Amygdala (tissue), 56 donors: ENCODE measurements at regions not wholly inside any gene's neighbourhood (a gene's known extent, or its start where the extent isn't known, plus 50 kb on each side); places are given as distances from the start of the nearest gene placed in this dataset.

Experiments
- DNase-seq, 56 donors: peaks; one replicate each; lab custom pipeline; 2025; lab: John Stamatoyannopoulos, UW

DNA sequence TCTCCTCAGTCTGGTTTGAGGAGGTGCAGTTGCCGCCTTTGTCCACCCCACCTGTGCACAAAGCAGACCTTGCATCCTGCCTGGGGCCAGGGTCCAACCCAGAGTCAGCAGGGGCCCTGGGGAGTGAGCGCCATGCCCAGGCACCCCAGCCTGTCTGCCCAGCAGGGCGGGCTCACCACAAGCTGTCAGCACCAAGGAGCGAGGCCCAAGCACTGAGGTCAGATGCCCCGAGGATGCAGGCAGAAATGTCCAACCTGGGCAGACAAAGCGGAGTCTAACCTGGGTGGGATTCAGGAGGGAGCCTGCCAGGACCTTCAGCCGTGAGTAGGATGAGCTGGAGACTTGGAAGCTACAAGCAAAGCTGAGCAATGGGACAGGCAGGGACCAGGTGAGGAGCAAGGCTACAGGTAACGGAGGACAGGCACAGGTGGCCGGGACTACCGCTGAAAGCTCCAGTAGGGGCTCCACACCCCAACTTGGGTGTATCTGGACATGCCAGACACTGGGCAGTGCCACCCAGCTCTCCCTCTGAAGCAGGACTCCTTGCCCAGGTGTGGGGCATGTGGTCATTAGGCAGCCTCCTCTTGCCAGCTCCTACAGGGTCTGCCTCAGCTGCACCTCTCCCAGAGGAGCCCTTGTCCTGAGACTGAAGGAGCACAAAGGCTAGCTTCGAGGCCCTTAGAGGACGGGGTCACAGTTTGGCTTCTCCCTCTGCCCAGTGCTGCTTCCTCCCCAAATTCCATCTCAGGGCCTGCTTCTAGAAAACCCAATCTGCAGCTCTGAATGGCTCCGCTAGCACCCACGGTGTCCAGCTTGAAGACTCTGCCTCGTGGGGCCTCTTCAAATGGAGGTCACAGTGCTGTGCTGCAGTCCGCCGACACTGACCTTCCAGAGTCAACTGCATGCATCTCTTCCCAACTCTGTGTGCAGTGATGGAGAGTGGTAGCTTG is 210.6 kb upstream of the CDYL start:
- DNase-seq = no peak

DNA sequence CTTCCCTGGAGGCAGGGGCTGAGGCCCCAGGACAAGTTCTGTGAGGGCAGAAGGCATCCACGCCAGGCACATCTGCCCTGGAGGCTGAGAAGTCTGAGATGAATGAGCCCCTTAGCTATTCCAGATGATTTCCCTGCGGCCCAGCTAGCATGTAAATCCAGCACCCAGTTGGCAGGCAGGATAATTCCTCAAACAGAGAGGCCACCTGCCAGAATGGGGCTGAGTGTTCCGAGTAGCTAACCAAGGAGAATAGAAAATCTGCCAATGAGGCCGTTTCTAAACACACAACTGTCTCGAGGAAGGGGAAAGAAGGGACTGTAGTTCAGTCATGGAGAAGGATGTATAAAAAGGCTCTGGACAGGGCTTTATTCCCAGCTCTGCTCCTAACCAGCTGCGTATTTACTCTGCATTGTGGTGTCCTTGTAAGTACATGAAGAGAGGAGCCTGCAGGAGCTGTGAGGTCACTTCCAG is 211.4 kb upstream of the CDYL start:
- peak in 33 of 56 donors; percentile 7 to 68 (median 20) for DNase-seq

DNA sequence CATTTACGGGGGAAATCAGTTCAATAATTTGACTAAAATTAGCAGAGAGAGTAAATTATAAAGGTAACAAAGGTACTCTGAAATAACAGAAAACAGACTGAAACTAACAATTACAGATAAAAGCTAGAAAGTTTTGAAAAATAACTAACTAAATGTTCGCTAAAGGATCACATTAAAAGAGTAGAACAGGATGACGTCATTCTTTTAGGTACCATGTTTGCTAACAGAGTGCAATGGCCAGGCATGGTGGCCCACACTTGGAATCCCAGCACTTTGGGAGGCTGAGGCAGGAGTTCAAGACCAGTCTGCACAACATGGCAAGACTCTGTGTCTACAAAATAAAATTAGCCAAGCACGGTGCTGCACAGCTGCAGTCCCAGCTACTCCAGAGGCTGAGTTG is 212.3 kb upstream of the CDYL start:
- DNase-seq = no peak

DNA sequence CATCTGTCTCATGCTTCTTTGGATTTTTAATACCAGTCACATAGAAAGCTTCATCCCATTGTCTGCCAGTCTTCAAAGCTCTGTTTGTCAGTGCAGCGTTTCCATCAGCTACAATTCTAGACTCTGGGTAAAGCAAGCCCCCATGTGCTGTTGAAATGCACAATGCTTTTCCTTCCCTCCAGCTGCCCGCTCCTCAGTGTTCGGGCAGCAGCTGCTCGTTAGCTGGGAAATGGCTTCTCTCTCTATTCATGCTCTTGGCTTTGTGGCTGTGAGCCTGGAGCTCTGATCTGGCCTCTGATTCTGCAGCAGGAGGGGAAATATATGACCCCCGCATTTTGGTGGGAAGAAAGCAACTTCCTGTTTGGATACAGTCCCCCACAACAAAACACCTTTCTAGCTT is 213.0 kb upstream of the CDYL start:
- peak in 4 of 56 donors; percentile 4 to 24 (median 10) for DNase-seq

DNA sequence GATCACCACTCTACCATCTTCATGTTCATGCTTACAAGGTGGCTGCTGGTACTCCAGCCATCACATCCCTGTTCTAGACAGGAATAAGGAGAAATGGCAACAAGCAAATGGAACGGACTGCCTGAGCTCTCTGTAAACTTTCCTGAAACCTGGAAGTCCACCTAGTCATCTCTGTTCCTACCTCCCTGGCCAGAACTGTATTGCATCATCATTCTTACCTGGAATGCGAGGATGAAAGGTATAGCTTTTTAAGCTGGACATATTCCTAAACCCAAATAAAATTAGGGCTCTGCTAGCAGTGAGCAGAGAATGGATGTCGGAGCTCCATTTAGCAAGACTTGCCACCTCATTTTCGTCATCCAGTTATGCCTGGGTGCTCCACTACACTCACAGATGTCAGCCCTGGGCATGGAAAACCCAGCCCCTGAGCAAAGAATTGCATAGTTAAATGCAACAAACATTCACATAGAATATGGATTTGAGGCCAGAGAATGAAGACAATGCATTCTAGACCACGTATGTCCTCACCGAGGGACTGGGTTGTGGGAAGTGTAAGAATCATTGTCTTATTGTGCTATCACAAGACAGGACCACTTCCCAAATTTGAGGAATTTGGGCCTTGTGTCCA is 214.3 kb upstream of the CDYL start:
- no peak for DNase-seq

DNA sequence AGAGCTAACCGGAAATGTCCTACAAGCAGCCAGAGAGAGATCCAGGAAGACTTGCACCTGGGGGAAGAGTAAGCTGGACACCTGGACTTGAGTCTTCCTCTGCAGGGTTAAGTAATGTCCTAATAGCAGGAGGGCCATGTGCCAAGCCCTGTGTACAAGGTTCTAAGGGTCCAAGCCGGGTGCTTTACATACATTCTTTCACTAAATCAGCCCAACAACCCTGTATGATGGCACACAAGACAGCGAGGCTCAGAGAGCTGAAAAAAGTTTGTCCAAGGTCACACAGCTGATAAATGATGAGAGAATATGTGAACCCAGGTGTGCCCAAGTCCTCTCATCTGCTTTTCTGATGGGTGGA is 215.1 kb upstream of the CDYL start:
- DNase-seq = no peak

DNA sequence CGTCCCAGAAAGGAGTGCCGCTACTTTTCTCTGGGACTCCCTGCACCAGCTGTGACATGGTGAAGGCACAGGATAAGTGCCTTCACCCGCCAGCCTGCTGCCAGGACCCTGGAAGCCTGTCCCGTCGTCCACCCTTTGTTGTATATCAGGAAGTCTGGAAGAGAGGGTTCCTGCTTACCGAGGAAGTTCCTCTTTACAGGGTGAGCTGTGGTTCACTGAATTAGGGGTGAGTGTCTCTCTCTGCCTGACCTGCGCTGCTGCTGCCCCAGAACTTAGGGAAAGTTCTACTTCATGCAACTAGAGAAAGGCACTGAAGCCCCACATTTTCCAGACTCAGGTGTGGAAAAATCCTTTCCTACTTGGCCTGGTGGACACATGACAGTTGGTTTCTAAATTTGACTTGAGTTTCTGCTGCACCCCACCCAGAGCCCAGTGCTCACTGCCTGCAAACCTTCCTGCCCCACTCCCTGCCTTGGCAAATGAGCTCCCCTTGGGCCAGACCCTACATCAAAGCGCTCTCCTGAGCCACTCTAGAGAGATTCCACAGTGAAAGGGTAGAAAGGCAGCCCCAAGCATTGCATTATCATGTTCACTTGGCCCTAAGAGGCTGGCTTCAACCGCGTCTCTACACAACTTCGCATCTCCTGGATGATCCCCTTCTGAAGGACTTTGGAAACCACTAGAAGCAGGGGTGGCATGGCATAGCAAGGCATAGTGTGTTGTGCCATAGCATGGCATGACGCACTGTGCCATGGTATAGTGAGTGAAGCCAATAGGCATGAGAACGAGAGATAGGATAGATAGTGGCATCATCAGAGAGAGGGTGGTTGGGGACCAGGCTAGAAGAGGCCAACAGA is 215.8 kb upstream of the CDYL start:
- no peak for DNase-seq

DNA sequence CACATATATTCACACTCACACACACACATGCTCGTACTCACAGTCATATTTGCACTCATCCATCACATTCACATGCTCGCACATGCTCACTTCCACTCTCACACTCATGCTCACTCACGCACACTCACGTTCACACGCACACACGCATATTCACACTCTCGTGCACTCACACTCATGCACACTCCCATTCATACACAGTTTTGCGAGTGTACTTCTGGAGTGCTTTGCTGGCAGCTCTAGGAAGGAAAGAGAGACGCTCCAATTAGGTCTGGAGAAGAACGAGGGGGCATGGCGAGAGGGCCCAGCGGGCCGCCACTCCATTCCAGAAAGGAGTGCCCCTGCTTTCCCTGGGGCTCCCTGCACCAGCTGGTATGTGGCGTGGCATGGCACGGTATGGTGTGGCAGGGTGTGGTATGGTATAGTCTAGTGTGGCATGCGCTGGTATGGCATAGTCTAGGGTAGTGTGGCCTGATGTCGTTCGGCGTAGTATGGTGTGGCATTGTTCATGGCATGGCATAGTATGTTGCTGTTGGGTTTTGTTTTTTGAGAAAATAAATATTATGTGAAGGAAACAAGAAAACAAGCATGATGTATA is 216.8 kb upstream of the CDYL start:
- DNase-seq = no peak

DNA sequence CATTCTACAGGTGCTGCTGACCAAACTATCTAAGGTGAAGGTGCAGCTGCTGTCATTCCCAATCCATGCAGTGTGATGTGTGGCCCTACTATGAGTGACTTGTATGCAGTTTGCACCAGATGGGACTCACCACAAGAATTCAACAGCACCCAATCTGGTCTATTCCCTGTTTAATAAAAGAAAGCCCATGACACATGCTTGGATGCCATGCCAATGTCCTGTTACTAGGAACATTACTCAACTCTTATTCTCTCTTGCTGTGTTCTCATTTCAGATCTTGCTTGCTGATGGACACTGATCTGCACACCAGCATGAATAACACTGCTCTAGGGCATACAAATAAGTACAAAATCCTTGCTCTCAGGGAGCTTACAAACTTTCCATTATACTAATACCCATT is 221.6 kb upstream of the CDYL start:
- no peak for DNase-seq

DNA sequence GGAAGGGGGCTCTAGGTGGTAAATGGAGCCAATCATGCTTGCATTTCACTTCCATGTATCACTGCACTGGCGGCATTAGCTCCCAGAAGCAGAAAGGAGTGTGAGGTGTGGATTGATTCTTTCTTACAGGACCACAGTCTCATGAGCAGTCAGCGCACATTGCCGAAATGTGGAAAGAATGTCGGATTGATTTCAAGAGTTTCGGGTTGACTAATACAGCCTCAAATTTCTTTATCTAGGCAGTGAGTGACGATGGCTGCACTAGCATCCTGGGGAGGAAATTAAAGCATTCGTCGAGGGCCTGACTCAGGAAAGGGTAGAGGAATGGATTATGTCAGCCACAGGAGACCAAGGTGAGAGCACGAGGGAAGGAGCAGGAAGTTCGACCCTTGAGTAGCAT is 222.8 kb upstream of the CDYL start:
- no peak for DNase-seq

DNA sequence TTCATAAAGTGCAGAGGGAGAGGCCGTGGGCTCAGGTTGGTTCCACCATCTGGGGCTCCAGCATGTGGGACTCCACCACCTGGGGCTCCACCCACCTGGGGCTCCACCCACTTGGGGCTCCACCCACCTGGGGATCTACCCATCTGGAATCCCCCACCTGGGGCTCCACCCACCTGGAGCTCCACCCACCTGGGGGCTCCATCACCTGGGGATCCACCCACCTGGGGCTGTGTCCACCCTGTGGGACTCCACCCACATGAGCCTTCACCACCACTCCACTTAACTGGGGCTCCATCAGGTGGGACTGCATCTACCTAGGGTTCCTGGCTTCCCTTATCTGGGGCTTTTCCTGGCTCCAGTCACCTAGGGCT is 226.0 kb upstream of the CDYL start:
- no peak for DNase-seq

DNA sequence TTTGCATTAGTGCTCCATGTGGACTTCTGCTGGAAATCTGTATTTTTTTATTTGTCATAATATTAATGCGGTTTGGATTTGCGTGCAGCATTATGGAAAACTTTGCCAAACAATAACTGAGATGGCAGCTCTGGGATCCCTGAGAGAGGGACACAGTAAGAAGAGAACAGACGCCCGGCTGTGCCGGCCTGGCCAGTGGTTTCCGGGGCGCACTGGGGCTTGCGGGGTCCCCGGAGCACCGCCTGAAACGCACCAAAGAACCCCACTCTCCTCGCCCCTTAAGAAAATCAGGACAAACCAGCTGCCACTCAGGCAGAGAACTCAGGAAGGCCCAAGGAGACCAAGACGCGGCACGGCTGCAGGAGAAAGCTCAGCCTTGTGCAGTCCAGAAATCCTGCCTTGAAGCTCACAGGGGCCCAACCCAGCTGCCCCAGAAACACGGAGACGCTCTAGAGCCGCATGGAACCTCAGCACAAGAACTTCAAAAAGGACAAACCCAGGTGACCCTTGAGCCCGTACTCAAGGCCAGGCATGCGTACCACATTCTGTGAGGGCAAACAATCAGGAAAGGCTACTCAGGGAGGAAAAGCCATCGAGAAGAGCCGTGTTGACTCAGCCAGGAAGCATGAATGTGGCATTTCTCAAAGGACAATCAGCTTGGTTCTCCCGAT is 226.5 kb upstream of the CDYL start:
- DNase-seq = no peak

DNA sequence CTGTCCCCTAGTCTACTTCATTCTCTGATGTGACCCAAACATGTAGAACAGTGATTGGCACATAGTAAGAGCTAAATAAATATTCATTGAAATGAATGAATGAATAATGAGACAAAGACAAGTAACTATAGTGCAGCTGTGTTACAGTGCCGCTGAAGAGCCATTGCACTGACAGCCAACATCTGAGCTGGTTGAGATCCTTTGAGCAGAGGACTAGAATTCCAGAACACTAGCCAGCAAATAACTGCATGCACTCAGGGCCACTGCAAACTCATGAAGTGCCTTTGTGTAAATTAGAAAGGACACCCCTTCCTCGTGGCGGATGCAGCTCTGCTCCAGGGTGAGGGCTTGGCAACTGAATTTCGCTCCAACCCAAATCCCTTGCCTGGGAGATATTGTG is 230.3 kb upstream of the CDYL start:
- DNase-seq = peak in 1 of 56 donors; percentile 20

DNA sequence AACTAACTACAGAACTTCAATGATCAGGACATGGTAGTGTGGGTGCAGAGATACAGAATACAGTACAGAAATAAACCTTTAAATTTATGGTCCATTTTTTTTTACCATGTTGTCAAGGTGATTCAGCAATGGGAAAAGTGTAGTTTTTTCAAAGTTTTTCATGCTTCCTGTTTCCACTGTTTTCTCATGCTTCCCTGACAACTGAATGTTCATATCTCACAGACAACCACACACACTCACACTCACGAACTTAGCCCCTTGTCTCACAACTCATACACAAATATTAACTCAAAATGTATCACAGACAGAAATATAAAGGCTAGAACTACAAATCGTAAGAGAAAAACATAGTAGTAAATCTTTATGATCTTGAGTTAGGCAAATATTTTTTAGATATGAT is 232.6 kb upstream of the CDYL start:
- DNase-seq = no peak

DNA sequence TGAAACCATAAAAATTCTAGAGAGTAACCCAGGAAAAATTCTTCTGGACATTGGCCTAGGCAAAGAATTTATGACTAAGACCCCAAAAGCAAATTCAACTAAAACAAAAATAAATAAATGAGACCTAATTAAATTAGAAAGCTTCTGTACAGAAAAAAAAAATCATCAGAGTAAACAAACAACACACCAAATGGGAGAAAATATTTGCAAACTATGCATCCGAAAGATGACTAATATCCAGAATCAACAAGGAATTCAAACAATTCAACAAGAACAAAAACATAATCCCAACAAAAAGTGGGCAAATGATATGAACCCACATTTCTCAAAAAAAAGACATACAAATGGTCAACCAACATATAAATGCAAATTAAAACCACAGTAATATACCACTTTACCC is 242.6 kb upstream of the CDYL start:
- no peak for DNase-seq

DNA sequence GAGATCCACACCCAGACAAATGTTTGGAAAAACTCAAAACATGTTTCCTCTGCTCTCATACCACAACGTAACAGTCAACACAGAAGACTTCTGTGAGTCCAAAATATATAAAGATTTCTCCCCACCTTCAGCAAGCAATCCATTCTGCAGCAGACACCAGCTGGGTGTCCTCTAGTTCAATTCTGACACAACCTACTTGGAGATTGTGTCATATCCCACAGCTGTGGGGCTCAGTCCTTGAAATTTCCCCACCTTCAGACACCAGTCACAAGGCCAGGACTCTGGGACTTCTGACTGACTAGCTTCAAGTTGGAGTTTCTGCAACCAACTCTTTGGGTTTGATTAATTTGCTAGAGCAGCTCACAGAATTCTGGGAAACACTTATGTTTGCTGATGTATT is 244.8 kb upstream of the CDYL start:
- DNase-seq = no peak

DNA sequence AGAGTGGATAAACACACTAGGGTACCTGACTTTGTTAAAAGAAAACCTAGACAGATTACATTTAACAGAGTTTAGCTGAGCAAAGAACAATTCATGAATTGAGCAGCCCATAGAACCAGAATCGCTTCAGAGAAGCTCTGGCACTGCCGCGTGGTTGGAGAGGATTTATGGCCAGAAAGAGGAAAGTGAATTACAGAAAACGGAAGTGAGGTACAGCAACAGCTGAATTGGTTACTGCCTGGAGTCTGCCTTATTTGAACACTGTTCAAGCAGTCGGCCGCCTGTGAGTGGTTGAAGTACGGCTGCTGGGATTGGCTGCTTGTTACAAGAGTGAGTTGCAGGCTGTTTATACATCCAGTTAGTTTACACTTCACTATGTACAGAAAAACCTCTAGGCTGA is 253.8 kb upstream of the CDYL start:
- DNase-seq = no peak

DNA sequence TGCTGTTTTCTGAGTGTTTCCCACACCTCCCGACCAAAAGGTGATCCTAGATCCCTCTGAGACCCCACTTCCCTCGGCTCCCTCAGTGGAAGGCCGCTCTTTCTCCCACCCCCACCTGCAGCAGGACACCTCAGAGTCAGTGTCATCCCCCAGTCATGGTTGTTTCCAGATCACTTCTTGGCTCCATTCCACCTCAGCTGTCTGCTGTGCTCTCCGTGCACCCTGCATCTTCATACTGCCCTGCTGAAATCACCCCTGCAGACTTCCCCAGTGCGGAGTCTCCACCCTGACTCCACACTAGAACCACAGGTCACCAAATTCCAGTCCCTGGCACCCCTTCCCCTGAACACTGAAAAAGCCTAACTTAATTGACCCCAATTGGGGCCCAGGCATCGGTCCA is 255.1 kb upstream of the CDYL start:
- DNase-seq = no peak

DNA sequence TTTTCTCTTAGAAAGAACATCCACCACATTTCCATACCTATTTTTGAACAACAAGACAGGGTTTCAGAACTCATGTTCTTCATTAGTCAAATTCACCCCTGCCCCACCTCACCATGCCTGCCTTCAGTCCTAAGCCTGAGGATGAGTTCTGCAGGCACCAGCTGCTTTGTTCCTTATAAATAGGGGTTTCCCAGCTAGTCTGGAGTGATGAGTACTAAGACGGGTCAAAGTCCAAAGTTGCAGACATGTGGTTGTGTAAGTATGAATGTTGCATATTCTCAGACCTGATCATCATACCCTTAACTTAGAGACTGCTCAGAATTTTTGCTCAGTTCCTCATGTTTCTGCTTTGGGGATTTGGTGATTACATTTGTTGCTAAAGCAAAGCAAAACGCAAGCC is 257.7 kb upstream of the CDYL start:
- no peak for DNase-seq

DNA sequence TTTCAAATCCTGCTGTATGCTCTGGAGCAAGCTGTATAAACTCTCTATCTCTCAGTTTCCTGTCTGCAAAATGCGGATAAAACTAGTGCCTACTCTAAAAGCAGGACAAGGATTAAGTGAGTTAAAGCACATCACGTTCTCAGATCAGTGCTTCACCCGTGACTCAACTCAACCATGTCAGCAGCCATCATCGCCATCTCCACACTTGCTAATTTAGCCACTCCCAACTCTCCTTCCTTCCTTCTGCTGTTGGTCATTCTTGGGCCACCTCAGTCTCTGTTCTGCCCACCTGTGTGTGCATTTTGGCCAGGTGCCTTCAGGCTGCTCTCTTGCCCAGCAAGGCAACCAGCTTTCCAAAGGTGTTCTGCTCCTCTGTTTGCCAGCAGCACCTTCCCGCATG is 260.0 kb upstream of the CDYL start:
- no peak for DNase-seq
